Liver (tissue), 3 donors: ENCODE measurements at regions not wholly inside any gene's neighbourhood (a gene's known extent, or its start where the extent isn't known, plus 50 kb on each side); places are given as distances from the start of the nearest gene placed in this dataset.

Experiments
- TAF1 ChIP-seq: conservative IDR thresholded peaks from 2 replicates; pipeline ENCODE4 v1.6.1; 2016; ENCODE audit warnings: antibody characterized with exemption, mild to moderate bottlenecking
- TF ChIP-seq, protein P1 (sequence below): fragments of 150-350 bp; IDR thresholded peaks from 2 replicates; pipeline ENCODE4 v1.5.1; 2017; ENCODE audit warnings: improper control_type of control experiment, low read depth, low read length; ENCODE audit not compliant: missing input control
- donor health status: healthy.
- donor health status: healthy.

DNA sequence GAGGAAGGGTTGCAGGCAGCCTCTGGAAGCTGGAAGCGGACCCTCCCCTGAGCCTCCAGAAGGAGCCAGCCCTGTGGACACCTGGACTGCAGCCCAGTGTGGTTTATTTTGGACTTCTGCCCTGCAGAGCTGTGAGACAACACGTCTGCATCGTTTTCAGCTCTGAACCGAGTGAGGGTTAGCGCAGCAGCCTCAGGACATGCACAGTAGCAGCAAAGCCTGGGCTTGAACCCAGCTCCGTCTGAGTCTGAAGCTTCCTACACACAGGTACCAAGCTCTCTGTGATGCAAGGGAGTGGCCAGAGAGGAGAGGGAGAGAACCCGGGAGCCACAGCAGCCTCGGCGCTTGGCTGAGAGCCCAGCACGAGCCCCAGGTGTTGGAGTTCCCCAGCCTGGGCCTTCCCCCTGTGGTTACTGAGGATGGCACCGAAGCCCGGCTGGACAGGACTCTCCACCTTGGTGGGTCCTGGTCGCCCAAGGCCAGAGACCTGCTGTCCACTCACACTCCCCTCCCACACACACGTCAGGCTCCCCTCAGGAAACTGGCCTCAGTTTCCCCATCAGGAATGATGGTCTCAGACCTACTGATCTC, 128.2 kb downstream of the OLFM1 start:
- TF ChIP-seq, protein P1, sequence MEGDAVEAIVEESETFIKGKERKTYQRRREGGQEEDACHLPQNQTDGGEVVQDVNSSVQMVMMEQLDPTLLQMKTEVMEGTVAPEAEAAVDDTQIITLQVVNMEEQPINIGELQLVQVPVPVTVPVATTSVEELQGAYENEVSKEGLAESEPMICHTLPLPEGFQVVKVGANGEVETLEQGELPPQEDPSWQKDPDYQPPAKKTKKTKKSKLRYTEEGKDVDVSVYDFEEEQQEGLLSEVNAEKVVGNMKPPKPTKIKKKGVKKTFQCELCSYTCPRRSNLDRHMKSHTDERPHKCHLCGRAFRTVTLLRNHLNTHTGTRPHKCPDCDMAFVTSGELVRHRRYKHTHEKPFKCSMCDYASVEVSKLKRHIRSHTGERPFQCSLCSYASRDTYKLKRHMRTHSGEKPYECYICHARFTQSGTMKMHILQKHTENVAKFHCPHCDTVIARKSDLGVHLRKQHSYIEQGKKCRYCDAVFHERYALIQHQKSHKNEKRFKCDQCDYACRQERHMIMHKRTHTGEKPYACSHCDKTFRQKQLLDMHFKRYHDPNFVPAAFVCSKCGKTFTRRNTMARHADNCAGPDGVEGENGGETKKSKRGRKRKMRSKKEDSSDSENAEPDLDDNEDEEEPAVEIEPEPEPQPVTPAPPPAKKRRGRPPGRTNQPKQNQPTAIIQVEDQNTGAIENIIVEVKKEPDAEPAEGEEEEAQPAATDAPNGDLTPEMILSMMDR, result no peak
- no peak for TF ChIP-seq TAF1
